ENCODE measurements at regions not wholly inside any gene's neighbourhood (a gene's known extent, or its start where the extent isn't known, plus 50 kb on each side); places are given as distances from the start of the nearest gene placed in this dataset.
"Not testable (repeated sequence)": the region's sequence is repeated elsewhere in the genome, so short reads cannot be mapped to it uniquely, and the experiment has no call there.

GRCh38 chr6:147651-148050 is 144.6 kb upstream of the DUSP22 start:
- DNase-seq (ENCODE audit: extremely low read depth, low read depth) = not testable (repeated sequence)

DNA sequence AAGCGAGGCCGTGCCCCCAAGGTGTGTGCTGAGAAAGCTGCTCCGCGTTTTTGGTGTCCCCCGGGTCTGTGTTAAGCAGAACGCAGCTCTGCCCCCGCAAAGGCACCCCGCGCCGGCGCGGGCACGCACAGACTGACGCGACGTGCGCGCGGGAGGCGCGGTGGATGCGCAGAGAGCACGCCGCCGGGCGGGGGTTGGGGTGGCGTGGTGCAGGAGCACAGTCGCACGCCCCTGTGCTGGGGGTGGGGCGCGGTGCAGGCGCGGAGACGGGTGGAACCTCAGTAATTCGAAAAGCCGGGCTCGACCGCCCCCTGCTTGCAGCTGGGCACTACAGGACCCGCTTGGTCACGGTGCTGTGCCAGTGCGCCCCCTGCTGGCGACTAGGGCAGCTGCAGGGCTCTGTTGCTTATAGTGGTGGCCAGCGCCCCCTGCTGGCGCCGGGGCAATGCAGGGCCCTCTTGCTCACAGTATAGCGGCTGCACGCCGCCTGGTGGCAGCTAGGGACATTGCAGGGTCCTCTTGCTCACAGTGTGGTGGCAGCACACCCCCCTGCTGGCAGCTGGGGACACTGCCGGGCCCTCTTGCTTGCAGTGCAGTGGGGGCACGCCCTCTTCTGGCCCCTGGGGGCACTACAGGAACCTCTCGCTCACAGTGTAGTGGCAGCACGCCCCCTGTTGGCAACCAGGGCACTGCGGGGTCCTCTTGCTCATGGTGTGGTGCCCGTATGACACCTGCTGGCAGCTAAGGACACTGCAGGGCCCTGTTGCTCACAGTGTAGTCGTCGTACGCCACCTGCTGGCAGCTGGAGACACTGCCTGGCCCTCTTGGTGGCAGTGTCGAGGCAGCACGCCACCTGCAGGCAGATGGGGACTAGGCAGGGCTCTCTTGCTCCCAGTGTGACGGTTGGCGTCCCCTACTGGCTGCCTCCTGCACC is 144.0 kb upstream of the DUSP22 start:
- peak; percentile 38 for DNase-seq (ENCODE audit: extremely low read depth, low read depth)

- not testable (repeated sequence) for DNase-seq (ENCODE audit: extremely low read depth, low read depth)
Observed at GRCh38 chr6:150147-150546, 142.1 kb upstream of the DUSP22 start.

- peak; percentile 79 for DNase-seq (ENCODE audit: extremely low read depth, low read depth)
Observed at GRCh38 chr6:152436-152835, 139.9 kb upstream of the DUSP22 start.

- DNase-seq (ENCODE audit: extremely low read depth, low read depth) = not testable (repeated sequence)
Observed at GRCh38 chr6:153026-153425, 139.3 kb upstream of the DUSP22 start.

DNA sequence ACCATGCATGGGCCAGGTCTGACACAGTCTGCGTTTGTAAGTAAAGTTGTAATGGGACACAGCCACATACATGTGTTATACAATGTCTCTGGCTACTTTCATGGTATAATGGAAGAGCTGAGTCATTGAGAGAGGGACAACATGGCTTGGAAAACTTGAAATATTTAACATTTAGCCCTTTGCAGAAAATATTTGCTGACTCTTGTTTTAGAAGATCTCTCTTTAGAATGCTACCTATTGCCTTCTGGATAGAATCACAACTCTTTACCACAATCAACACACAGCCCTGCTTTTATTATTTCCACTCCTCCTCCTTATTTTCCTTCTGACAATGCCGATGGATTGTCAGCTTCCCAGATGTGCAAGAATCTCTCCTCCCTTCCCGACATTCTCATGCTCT is 138.4 kb upstream of the DUSP22 start:
- DNase-seq (ENCODE audit: extremely low read depth, low read depth) = not testable (repeated sequence)

- peak; percentile 85 for DNase-seq (ENCODE audit: extremely low read depth, low read depth)
Observed at GRCh38 chr6:154321-155092, 137.8 kb upstream of the DUSP22 start.

DNA sequence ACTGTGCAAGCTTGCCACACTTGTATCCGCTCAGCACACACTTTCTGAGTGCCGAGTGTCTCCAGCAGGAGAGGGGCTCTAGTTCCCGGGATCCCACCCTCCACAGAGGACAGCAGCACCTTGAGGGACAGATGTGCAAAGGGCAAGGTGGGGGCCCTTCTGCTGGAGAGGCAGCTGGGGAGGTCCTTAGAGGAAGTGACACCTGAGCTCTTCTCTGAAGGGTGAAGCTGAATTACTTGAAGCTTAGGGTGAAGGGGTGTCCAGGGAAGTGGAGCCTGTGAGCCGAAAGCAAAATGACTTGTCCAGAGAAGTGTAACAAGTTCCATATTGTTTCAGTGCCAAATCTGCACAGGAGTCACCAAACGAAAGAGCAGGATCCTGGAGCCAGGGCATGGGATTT is 136.3 kb upstream of the DUSP22 start:
- DNase-seq (ENCODE audit: extremely low read depth, low read depth) = no peak

DNA sequence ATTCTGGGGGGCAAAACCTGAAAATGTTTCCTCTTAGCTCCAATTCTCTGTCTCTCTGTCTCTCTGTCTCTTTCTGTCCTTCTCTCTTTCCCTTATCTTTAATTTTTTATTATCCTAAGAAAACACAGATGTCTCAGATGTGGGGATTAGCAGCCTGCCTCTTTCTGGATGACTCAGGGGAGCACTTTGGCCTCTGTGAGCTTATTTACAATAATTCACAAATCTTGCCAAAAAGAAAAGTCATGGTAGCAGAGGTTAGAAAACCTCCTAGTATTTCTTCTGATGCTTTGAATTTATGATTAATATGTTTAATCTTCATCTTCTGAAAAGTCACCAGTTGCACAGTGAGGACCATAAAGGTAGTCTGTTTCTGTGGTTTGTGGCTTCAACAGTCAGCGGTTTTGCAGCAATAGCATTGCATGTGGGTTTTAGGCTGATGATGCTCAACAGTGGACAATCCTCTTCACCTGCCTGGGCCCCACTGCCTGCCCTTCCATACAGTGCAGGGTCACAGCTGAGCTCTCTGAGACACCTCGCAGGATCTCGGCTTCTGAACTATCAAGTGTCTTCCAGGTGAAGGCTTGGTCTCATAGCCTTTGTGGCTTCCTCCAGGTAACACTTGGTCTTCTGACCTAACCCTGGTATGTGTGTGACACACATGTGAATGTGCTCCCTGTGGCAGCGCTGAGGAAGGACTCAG is 135.7 kb upstream of the DUSP22 start:
- DNase-seq (ENCODE audit: extremely low read depth, low read depth) = not testable (repeated sequence)

DNA sequence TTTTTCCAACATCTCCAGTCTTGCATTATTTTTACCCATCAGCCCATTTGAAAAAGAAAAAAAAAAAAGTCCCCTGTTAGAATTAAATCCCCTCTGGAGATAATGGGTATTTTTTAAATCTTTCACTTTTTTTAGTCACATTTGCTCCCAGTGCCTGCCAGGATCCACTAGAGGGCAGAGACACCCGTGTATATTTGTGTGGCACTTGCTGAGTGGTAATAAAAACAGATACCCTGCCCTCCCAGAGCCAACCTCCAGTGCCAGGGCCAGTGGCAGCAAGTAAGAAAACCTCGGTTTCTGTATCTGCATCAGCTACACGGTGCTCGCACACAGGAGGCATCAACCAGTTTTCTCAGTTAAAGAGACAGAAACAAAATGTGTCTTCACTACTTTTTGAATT is 135.1 kb upstream of the DUSP22 start:
- DNase-seq (ENCODE audit: extremely low read depth, low read depth) = peak; percentile 37

DNA sequence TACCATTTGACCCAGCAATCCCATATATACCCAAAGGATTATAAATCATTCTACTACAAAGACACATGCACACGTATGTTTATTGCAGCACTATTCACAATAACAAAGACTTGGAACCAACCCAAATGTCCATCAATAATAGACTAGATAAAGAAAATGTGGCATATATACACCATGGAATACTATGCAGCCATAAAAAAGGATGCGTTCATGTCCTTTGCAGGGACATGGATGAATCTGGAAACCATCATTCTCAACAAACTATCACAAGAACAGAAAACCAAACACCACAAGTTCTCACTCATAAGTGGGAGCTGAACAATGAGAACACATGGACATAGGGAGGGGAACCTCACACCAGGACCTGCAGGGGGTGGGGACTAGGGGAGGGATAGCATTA is 130.6 kb upstream of the DUSP22 start:
- not testable (repeated sequence) for DNase-seq (ENCODE audit: extremely low read depth, low read depth)

DNA sequence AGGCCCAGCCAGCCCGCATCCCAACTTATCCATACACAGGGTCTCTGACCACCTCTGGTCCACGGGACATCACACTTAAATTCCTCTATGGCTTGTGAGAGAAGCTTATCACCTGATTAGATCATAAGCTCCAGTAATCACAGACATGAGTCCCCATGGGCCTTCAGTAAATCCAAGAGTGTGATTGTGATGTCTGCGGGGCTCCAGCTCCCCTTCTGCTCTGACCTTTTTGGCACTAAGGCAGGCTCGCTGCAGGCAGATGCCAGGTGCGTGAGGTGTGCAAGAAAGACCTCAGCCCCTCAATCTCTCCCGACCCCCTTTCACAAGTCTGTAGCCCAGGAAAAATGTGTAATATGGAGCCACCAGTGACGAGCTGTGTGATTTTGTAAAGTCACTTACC is 127.6 kb upstream of the DUSP22 start:
- no peak for DNase-seq (ENCODE audit: extremely low read depth, low read depth)

GRCh38 chr6:165263-165662 is 127.0 kb upstream of the DUSP22 start:
- no peak for DNase-seq (ENCODE audit: extremely low read depth, low read depth)

GRCh38 chr6:165906-166305 is 126.4 kb upstream of the DUSP22 start:
- no peak for DNase-seq (ENCODE audit: extremely low read depth, low read depth)

- DNase-seq (ENCODE audit: extremely low read depth, low read depth) = no peak
Observed at GRCh38 chr6:168865-169455, 123.3 kb upstream of the DUSP22 start.

DNA sequence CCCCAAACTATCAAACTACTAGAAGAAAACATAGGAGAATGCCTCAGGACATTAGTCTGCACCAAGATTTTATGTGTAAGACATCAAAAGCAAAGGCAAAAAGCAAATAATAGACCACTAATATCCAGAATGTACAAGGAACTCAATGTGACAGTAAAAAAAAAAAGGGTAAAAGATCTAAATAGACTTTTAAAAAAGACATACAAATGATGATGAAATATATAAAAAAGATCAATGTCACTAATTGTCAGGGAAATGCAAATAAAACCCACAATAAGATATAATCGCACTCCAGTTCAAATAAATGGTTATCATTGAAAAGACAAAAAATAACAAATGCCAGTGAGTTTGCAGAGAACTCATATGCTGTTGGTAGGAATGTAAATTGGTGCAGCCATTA is 118.3 kb upstream of the DUSP22 start:
- no peak for DNase-seq (ENCODE audit: extremely low read depth, low read depth)

DNA sequence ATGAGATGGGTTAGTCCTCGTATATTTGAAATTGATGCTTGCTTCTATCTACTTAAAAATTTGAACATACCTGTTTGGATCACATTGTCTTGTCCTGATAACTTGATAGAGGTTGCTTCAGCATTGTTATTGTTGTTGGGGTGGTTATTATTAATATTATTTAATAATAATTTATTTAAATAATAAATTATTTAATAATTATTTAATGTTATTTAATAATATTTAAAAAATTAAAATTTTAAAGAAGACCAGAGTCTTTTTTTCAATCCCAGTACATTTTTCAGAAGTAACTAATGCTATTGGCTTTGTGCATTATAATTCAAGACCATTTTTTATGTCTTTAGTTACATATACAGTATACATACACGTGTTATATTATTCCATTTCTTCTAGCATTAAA is 116.6 kb upstream of the DUSP22 start:
- no peak for DNase-seq (ENCODE audit: extremely low read depth, low read depth)

GRCh38 chr6:176766-177165 is 115.5 kb upstream of the DUSP22 start:
- no peak for DNase-seq (ENCODE audit: extremely low read depth, low read depth)

DNA sequence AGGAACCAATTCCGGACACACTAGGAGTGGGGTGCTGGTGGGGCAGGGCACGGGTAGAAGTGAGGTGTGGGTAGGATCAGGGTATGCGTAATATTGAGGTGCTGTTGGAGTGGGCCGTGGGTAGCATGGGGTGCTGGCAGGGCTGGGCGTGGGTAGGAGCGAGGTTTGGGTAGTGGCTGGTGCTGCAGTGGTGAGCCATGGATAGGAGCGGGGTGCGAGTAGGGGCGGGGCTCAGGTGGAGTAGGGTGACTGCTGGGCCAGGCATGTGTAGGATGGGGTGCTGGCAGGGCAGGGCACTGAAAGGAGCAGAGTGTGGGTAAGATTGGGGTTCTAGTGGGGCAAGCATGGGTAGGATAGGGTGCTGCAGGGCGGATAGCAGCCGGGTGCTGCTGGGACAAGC is 114.2 kb upstream of the DUSP22 start:
- no peak for DNase-seq (ENCODE audit: extremely low read depth, low read depth)

DNA sequence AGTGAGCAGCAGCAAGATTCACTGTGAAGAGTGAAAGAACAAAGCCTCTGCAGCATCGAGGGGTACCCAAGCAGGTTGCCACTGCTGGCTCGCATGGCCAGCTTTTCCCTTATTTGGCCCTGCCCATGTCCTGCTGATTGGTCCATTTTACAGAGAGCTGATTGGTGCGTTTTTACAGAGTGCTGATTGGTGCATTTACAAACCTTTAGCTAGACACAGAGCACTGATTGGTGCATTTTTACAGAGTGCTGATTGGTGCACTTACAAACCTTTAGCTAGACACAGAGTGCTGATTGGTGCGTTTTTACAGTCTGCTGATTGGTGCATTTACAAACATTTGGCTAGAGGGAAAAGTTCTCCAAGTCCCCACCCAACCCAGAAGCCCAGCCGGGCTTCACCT is 113.4 kb upstream of the DUSP22 start:
- DNase-seq (ENCODE audit: extremely low read depth, low read depth) = not testable (repeated sequence)

All from NCI-H460 (cell line).